Panc1 (cell line): ENCODE measurements at regions not wholly inside any gene's neighbourhood (a gene's known extent, or its start where the extent isn't known, plus 50 kb on each side); places are given as distances from the start of the nearest gene placed in this dataset.

Source experiments
- POLR2AphosphoS5 ChIP-seq: IDR thresholded peaks from 2 replicates; pipeline ENCODE4 v1.6.1; 2012; ENCODE audit warnings: mild to moderate bottlenecking, low read depth, low read length, moderate library complexity
- SIN3A ChIP-seq: IDR thresholded peaks from 2 replicates; pipeline ENCODE4 v1.6.1; 2012; ENCODE audit warnings: low read depth, mild to moderate bottlenecking, low read length, moderate library complexity, borderline replicate concordance; ENCODE audit not compliant: insufficient read depth
- TF ChIP-seq, protein P1 (sequence below): fragments of 450-650 bp; IDR thresholded peaks from 2 replicates; pipeline ENCODE4 v1.5.1; 2017; ENCODE audit warnings: mild to moderate bottlenecking
- TF ChIP-seq, protein P2 (sequence below), 2 experiments: IDR thresholded peaks; 2 replicates each; pipeline ENCODE4 v1.6.1; 2011 to 2012; ENCODE audit warnings: low read depth in 2 of 2, control low read depth in 1 of 2, low read length in 1 of 2, mild to moderate bottlenecking in 1 of 2, moderate library complexity in 1 of 2; ENCODE audit not compliant: insufficient read depth in 1 of 2

DNA sequence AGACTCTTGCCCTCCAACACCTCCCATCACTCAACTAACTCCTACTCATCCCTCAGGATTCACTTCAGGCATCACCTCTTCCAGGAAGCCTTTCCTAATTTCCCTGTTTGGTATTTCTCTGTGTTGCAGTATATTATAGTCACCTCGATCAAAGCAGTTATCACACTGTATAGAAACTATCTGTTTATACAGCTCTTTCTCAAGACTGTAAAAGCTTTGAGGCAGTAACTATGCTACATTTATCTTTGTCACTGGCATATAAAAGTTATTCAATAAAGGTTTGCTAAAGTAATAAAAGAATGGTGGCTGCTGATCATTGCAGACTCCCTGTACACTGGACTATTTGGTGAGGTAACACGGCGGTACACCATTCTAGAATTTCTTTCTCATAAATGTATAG lies 284.9 kb downstream of the PAX3 start:
- TF ChIP-seq, protein P1, sequence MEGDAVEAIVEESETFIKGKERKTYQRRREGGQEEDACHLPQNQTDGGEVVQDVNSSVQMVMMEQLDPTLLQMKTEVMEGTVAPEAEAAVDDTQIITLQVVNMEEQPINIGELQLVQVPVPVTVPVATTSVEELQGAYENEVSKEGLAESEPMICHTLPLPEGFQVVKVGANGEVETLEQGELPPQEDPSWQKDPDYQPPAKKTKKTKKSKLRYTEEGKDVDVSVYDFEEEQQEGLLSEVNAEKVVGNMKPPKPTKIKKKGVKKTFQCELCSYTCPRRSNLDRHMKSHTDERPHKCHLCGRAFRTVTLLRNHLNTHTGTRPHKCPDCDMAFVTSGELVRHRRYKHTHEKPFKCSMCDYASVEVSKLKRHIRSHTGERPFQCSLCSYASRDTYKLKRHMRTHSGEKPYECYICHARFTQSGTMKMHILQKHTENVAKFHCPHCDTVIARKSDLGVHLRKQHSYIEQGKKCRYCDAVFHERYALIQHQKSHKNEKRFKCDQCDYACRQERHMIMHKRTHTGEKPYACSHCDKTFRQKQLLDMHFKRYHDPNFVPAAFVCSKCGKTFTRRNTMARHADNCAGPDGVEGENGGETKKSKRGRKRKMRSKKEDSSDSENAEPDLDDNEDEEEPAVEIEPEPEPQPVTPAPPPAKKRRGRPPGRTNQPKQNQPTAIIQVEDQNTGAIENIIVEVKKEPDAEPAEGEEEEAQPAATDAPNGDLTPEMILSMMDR, result no peak
- no peak for TF ChIP-seq POLR2AphosphoS5
- no peak for TF ChIP-seq SIN3A
- TF ChIP-seq, protein P2, sequence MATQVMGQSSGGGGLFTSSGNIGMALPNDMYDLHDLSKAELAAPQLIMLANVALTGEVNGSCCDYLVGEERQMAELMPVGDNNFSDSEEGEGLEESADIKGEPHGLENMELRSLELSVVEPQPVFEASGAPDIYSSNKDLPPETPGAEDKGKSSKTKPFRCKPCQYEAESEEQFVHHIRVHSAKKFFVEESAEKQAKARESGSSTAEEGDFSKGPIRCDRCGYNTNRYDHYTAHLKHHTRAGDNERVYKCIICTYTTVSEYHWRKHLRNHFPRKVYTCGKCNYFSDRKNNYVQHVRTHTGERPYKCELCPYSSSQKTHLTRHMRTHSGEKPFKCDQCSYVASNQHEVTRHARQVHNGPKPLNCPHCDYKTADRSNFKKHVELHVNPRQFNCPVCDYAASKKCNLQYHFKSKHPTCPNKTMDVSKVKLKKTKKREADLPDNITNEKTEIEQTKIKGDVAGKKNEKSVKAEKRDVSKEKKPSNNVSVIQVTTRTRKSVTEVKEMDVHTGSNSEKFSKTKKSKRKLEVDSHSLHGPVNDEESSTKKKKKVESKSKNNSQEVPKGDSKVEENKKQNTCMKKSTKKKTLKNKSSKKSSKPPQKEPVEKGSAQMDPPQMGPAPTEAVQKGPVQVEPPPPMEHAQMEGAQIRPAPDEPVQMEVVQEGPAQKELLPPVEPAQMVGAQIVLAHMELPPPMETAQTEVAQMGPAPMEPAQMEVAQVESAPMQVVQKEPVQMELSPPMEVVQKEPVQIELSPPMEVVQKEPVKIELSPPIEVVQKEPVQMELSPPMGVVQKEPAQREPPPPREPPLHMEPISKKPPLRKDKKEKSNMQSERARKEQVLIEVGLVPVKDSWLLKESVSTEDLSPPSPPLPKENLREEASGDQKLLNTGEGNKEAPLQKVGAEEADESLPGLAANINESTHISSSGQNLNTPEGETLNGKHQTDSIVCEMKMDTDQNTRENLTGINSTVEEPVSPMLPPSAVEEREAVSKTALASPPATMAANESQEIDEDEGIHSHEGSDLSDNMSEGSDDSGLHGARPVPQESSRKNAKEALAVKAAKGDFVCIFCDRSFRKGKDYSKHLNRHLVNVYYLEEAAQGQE (IDR thresholded peaks at IDR 0.05; ENCODE audit: insufficient read depth in 1 of 2, low read depth in 2 of 2, low read length in 1 of 2), result no peak
